IPS-NIHi7 (cell line): ENCODE measurements at regions not wholly inside any gene's neighbourhood (a gene's known extent, or its start where the extent isn't known, plus 50 kb on each side); places are given as distances from the start of the nearest gene placed in this dataset.

ENCODE experiments used
- DNase-seq: peaks from one replicate; pipeline ENCODE4 v3.0.0; 2012; ENCODE audit warnings: mixed read lengths; ENCODE audit errors: extremely low spot score

DNA sequence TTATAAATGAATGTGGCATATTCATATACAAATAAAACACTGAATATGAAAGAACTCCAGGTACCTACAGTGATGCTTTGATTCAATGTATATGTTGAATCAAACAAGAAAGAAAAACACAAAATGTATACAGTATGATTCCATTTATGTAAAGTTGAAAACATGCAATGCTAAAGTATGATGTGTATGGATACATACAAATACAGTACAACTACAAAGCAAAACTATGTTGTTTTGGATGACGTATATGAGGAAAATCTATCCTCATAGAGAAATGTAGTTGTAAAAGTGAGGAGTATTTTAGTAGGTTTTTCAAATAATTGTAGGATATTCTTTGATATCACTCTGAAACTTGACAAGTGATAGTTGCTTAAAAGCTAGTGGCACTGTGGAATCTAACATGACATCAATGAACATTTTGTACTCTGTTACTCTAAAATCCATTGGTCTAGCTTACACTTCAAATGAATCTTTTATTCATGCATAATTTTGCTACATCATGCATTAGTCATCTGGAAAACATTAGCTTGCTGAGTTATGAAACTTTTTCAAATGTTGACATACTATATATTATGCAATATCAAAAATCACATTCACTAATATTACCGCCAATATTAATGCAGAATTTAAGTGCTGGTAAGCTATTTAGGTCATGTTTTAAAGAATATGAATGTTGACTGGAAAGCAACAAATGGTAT is 278.1 kb upstream of the CHRNA7 start:
- no peak for DNase-seq

DNA sequence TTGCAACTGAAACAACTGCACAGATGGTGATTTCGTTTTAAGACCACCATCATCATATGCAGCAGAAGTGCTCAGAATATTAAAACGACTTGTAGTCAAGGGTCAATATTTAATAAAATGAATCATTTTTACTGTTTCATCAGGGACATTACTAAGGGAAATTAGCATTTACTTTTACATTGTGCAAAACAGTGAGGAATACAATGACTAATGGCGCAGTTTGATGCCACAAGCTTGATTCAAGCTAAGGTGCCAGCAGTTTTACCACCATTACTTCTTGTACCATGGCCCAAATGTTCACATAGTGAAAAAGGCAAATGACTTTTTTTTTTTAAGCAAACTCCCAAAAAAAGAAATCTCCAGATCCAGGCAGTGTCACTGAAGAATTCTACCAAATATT is 277.4 kb upstream of the CHRNA7 start:
- DNase-seq = no peak

DNA sequence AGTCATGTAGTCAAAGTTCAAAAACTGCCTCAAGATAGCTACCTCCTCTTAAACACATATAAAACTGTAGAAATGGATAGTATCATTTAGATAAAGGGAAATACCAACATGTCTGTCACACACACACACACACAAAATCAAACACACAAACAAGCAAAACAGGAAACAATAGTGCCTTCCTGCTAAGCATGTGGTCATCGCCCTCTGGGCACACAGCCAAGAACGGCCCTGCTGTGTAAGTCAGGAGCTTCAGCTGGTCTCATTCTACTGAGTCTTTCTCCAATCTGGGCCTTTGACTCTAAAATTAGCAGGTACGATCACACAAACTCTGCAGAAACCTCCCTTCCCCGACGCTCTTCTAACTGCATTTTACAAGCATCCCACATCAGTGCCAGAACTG is 272.2 kb upstream of the CHRNA7 start:
- DNase-seq = no peak

DNA sequence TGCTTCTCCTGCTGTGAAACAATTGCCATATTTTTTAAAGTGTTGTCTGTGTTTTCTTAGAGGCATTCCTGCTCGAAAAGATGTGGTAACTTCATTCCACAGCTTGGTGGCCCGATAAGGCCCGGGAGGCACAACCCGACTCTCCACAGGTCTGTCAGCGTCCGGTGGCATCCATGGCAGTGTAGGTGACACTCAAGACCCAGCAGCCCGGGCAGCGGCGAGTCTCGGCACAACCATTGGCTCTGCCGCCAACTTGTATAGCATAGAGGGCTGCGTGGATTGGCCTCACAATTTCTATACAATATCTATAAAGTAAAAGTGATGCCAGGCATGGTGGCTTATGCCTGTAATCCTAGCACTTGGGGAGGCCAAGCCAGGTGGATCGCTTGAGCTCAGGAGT is 262.3 kb upstream of the CHRNA7 start:
- DNase-seq = no peak

DNA sequence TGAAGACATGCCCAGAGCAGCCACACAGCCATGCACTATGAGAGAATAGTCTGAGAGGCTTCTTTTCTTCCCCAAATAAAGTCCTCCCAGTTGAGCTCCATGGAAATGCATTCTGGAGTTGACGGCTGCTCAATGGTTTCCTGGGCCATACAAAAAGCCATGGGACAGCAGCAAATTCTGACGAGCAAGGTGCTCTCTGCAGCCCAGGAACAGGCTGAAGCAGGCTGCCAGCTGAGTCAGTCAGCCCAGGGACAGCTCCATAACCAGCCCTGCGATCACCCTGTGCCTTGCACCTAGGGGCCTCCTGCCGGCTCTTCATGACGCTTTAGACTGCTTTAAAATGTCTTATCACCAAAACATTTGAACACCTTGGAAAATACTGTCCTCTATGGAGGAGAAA is 256.3 kb upstream of the CHRNA7 start:
- DNase-seq = peak; percentile 33

DNA sequence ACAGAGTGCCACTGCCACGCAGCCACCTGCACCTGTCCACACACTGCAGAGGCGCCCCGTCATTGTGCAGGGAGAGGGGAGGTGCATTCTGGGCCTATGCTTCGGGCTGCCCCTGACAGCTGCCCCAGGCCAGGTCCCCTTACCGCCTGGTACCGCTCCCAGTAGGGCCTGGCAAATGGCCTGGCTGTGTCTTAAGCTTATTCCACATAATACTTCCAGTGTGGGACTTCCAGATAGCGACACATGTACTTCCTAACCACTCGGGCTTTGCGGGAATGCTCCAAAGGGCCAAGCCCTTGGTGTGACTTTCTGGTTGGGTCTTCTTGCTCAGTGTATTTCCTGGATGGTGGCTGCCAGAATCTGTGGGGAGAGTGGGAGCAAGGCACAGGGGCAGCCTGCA is 254.3 kb upstream of the CHRNA7 start:
- DNase-seq = no peak

DNA sequence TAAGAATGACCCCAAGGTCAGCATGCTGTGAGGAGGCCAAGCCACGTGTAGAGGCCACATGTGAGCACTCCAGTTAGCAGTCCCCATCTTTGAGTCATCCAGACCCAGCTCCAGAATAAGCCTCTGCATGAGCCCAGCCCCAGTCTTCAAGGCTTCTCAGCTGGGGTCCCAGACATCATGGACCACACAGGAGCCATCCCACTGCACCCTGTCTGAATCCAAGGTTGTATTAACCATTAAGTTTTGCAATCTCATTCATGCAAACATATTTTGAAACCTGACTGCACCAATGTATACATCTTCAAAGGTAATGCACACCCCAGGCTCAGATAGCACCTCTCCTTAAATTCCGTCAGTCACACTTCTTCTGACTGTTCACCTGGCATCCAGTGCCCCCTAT is 249.1 kb upstream of the CHRNA7 start:
- DNase-seq = no peak

DNA sequence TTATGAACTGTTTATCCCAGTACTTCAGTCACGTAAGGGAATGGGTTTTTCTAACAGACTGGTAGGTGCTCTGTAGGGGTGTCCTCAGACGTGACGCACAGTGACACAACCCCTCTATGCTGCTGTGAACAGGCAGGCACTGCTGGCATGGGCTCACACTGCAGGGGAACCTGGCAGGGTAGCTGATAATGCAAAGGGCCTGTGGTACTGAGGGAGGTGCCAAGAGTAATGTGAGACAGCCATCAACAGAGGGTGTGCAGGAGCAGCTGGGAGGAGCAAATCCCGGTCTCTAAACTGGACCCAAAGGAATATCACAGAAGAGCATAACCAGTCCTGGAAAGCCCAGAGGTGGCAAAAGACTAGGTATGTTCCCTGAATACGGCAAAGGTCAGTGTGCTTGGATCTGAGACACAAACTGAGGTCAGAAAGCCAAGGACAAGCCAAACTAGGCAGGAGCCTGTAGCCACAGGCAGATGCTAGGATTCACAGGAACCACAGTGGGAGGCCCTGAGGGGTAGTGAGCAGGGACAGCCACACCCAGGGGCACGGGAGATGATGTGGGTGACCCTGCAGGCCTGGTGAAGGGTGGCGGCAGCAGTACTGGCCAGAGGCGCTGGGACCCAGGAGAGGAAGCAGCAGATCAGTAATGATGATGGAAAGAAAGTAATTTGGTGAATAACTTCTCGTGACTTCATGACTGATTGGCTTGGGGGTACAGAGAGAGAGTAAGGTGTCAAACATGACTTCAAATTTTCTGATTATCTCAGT is 248.1 kb upstream of the CHRNA7 start:
- no peak for DNase-seq

DNA sequence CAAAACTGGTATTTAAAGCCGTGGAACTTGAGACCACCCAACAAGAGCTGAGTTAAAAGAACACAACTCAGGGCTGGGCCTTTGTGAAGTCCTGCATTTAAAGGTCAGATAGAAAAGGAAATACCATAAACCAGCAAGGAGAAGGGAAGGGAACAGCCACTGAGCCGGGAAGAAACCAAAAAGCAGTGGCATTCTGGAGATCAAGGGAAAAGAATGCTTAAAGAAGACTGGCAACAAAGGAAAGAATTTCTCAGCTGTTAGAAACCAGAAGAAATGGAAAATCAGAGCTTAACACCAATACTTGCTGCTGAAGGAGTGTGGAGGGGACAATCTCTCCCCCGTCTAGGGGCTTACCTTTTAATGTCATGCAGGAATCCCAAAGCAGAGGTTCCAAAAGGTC is 247.4 kb upstream of the CHRNA7 start:
- DNase-seq = no peak

DNA sequence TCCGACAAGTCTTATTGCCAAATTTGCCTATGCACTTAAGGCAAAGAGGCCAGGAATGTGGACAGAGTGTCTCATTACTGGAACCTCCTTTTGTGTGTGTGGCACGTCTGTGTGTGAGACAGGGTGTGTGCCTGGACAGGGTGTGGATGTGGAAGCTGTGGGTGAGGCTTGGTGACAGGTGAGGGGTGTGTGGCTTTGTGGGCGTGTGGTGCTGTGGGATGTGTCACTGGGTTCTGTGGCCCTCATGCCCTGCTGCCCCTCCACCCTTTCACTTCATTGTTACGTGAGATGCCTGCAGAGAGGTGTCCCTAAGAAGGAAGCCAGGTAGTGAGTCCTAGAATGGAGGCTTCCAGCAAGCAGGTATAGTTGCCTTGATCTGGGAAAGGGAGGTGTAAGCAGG is 244.0 kb upstream of the CHRNA7 start:
- no peak for DNase-seq

DNA sequence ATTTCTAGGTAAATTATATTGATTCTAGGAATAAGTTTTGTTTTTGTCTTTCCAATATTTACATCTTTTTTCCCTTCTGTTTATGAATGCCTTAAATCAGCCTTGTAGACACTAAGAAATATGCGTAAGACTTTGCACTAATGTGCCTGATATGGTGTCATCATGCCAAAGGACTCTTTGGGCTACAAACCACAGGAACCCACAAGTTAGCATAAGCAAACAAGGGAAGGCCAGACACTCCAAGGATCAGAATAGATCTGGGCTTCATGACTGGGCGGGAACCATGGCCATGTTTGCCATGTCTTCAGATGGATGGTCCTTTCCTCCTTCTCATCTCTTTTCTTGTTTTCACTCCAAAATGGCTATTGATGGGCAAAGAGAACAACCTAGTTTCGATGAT is 242.2 kb upstream of the CHRNA7 start:
- no peak for DNase-seq

DNA sequence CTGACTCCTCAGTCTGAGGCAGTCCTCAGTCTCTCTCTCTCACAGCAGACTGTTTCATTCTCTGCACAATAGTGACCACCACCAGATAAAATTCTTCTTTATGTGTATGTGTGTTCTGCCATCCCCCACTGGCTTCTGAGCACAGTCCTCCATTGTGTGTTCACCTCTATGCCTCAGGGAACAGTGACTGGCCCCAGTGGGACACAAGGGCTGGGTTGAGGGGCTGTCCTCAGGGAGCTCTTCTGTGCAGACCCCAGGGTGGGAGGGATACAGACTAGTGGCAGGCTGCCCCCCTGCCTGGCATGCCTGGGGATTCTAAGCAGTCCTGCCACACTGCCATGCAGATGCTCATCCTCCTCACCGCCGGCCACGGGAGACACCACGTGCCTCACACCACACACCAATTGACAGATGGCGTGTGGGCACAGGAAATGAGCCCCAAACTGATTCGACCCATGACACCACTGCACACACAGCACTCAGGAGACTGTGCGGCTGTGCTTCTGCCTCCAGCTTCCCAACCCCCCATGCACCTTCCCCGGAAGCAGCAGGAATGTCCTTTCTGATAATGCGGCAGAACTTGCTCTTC is 237.6 kb upstream of the CHRNA7 start:
- no peak for DNase-seq

DNA sequence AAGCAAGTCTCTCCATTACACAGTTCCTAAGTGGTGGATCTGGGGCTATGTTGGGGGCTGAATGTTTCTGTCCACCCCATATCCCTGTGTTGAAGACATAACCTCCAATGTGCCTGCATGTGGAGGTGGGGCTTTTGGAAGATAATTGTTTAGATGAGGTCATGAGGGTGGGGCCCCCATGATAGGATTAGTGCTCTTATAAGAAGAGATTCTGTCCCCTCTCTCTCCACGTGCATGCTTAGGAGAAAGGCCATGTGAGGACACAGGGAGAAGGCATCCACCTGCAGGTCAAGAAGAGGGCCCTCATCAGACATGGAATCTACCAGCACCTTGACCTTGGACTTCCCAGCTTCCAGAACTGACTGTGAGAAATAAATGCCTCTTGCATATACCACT is 231.0 kb upstream of the CHRNA7 start:
- DNase-seq = no peak

DNA sequence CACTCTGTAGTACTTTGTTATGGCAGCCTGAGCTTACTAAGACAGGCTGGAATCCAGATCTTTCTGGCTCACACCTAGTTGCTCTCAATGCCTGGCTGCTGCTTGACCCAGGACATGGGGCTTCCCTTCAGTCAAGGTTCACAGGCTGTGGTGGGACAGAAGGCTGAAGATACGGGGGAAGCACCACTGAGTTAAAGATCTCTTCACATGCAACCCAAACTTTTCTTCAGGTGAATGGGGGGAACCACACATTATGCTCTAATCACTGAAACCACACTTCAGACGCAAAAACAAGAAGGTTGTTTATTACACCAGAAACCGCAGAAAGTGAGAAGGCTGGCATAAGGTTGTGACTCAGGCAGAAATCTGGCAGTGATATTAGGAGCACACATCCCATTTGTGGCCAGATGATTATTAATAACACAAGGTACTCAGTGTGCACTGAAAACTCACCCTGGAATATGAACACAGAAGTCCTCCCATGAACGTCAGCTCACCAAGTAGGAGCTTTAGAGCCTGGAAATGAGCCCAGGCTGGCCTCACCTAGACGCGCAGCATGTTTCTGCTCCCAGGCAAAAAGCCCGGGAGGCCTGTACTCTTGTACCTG is 230.5 kb upstream of the CHRNA7 start:
- no peak for DNase-seq

DNA sequence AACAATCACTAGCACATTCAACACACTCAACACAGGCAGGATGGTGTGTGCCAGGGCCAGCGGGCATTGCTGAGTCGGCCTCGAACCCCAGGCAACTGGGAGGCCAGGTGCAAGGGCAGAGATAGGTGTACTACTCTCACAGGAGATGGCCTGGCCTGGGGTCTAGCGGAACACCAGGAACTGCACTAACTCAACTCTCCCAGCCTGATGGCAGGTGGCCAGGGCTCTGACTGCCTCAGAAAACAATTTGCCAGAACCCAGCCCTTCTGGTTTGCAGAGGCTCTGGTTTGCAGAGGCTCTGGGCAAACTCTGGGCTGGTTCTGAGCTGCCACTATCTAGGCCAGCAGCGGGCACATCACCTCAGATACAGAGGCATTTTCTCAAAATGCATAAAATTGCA is 229.2 kb upstream of the CHRNA7 start:
- no peak for DNase-seq

DNA sequence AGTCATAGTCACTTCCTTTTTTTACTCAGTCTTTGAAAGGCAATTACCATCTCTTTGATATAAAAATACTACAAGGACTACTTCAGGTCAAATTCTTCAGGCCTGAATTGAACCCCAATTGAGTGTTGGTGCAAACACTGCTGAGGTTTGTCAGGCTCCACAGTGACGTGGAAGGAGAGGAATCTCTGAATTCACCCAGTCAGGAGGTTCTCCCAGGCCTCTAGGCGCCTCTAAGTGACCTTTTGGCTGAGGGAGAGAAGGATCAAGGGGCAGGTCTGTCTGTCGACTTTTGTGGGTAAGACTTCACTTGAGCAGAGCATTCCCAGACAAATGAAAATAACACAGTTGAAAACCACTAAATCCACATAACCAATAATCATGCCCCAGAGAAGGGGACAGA is 227.6 kb upstream of the CHRNA7 start:
- DNase-seq = no peak

DNA sequence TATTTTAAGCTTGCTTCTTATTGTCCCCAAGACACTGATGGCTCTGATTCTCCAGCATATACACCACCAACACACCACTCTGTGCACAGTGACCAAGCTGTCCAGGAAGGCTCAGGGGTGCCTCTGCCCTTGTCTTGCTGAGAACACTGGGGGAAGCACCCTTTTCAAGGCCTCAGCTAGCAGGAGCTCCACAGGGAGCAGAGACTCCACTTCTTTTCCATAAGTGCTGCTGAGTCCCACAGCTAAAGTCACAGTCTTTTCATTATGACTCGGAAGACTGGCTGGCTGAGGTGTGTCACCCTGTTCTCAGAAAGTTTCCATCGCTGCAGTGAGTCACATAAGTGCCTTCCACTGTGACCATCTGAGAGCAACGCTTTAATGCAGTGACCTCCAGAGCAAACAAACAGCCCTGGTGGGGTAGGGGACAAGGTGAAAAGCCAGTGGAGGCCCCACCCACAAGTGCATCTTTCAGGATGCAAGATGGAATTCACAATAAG is 226.9 kb upstream of the CHRNA7 start:
- DNase-seq = no peak

DNA sequence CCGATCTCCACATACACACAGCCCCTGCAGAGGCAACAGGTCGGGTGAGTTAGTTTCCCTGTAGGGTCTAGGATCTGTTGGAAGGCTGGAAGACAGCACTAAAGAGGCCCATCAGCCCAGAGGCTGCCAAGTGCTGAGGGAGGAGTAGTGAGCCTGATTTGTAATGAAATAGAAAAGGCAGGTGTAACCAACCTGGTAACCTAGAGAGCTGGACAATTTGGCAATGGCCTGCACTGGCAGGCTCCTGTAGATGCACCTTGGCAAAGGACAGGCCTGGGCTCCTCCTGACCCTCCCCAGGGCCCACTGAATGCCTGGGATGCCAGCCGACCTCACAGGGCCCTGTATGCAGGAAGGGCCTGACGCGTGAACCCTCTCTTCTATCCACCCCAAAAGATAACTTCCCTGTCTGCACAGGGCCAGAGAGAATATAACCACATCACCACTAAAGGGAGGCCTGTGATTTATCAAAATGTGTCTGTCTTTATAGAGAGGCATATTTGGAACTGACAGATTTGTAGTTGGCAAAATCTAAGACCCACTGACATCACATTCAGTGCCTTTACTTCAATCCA is 225.1 kb upstream of the CHRNA7 start:
- DNase-seq = no peak

DNA sequence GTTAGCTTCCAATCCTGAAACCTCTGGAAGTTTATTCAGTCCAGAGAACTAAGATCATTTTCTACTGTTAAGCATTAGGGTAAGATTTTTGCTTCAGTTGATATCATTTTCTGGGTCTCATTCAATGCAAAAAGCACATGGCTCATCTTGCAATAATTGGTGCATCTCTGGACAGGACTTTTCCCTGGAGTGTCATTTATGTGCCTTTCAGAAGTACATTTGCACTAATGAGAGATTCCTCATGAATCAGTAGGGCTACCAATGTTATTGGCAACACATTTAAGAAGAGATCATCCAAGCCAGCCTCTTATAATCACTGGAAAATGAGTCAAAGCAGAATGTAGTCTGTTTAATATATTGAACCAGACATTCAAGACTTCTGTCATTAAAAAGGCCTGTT is 224.2 kb upstream of the CHRNA7 start:
- no peak for DNase-seq

DNA sequence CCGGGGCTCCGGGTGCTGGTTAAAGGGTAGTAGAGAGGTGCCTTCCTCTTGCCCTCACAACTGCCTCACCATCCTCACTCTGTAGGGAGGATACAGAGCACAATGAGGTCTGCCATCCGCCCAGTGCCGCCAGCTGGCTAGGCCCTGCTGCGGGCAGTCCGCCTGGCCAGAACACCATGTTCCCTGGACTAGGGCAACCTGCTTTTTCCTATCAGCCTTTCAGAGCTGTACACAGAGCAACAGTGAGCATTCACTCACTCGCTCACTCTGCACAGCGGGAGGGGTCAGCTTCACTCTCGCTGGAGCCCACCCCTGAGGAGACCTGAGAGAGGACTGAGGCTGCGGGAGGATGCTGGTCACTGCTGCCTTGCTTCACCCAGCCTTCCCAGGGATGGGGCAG is 218.7 kb upstream of the CHRNA7 start:
- no peak for DNase-seq

DNA sequence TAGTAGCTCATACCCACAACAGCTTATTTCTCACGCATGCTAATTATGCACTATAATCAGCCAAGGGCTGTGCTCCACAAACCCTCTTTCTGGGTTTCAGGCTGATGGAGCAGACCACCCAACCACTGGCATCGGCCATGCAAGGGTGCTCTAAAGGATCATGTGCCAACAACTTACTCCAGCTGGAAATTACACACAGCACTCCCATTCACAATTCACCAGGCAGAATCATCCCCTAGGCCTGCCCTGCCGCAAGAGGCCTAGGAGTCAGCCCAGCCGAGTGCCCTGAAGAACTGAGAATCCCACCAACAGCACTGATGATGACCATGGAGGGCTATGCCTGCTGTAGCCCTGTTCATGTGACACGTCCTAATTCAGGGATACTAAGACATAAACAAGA is 216.2 kb upstream of the CHRNA7 start:
- DNase-seq = no peak

DNA sequence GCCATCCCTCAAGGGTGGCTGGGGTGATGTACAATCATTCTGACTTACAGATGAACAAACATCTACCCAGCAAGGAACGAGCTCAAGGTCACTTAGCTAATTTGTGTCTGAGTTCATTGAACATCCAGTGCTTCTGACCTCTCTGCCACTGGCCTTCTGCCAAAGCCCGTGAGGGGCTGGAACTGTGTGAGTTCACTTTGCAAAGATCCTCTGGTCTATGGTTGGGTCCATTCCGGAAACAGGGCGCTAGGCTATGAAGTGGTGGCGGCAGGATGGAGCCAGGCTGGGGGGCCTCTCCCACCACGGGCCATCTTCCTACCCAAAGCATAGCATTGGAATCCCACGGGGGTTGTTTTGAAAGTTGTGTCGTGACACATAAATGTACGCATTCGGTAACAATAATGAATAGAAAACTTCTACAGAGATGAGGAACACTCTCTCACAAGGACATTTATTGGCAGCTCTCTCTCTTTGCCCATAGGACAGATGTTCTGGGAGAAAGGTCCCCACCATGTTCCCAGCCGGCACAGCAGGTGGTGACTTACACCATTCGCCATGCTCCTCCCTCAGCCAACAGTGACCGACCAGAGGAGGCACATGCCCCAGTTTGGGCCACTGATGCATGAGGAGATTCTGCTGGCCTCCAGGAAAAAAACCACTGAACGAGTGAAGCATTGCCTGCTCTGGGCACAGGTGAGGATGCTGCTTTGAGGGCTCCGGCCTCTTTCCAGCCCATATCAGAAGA is 214.7 kb upstream of the CHRNA7 start:
- DNase-seq = no peak
